ENCODE measurements at regions not wholly inside any gene's neighbourhood (a gene's known extent, or its start where the extent isn't known, plus 50 kb on each side); places are given as distances from the start of the nearest gene placed in this dataset.

DNA sequence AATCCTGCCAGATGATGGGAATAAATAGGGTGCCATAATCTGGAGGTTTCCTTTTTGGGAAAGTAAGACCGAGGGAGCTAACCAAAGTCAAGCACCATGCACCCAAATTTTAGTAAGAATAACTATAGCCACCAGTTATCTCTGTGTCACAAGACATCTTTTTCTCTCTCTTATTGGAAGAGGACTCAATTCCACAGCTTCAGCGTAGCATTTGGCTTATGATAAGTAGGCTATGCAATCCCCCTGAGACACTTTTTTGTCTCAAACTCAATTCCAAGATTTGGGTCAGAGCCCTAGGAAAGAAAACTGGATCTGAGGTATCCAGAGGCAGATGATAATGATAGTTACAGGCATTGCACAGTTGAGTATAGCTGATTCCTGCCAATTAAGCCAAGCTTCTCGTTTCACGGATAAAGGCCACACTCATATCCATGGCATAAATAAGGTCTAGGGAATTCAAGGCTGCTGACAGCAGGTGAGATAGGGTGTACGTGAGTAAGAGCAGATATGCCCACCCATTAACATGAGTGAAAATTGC lies 425.2 kb upstream of the CNTNAP2 start (continued):
- no peak for TF ChIP-seq TCF12 (IDR thresholded peaks at IDR 0.05; ENCODE audit: low read depth, low read length)
- TF ChIP-seq SIX5 (IDR thresholded peaks at IDR 0.05; ENCODE audit: low read depth, low read length), result no peak
- no peak for TF ChIP-seq NANOG (IDR thresholded peaks at IDR 0.05; ENCODE audit: insufficient read depth, low read depth, low read length, poor library complexity, severe bottlenecking)
- no peak for TF ChIP-seq MAX (IDR thresholded peaks at IDR 0.05)
- TF ChIP-seq PHF8 (conservative IDR thresholded peaks at IDR 0.05; ENCODE audit: low read depth, low read length), result no peak
